ENCODE measurements at regions not wholly inside any gene's neighbourhood (a gene's known extent, or its start where the extent isn't known, plus 50 kb on each side); places are given as distances from the start of the nearest gene placed in this dataset.

GRCh38 chr2:192354512-192355244 lies 159.9 kb upstream of the TMEFF2 start:
- TF ChIP-seq, protein P1, sequence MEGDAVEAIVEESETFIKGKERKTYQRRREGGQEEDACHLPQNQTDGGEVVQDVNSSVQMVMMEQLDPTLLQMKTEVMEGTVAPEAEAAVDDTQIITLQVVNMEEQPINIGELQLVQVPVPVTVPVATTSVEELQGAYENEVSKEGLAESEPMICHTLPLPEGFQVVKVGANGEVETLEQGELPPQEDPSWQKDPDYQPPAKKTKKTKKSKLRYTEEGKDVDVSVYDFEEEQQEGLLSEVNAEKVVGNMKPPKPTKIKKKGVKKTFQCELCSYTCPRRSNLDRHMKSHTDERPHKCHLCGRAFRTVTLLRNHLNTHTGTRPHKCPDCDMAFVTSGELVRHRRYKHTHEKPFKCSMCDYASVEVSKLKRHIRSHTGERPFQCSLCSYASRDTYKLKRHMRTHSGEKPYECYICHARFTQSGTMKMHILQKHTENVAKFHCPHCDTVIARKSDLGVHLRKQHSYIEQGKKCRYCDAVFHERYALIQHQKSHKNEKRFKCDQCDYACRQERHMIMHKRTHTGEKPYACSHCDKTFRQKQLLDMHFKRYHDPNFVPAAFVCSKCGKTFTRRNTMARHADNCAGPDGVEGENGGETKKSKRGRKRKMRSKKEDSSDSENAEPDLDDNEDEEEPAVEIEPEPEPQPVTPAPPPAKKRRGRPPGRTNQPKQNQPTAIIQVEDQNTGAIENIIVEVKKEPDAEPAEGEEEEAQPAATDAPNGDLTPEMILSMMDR (IDR thresholded peaks at IDR 0.05 in 8 of 11, conservative IDR thresholded peaks at IDR 0.05 in 3 of 11) = no peak
- TF ChIP-seq POLR2AphosphoS5 (IDR thresholded peaks at IDR 0.05) = no peak

Measured in spleen (tissue), 7 donors.